Mammary epithelial cell (primary cell): ENCODE measurements at regions not wholly inside any gene's neighbourhood (a gene's known extent, or its start where the extent isn't known, plus 50 kb on each side); places are given as distances from the start of the nearest gene placed in this dataset.

ENCODE experiments used
- EZH2 ChIP-seq: IDR thresholded peaks from 2 replicates; pipeline ENCODE4 v1.6.1; 2012; ENCODE audit warnings: low read length, inconsistent platforms, borderline replicate concordance
- TF ChIP-seq, protein P1 (sequence below), 2 donors: IDR thresholded peaks in 1 of 2; conservative IDR thresholded peaks in 1 of 2; 2 replicates each; pipeline ENCODE4 v1.5.1; 2011 to 2012; ENCODE audit warnings: inconsistent platforms in 2 of 2, low read length in 2 of 2, mild to moderate bottlenecking in 2 of 2, control low read depth in 1 of 2, low read depth in 1 of 2; ENCODE audit not compliant: insufficient read depth in 1 of 2; ENCODE audit errors: extremely low read depth in 1 of 2

DNA sequence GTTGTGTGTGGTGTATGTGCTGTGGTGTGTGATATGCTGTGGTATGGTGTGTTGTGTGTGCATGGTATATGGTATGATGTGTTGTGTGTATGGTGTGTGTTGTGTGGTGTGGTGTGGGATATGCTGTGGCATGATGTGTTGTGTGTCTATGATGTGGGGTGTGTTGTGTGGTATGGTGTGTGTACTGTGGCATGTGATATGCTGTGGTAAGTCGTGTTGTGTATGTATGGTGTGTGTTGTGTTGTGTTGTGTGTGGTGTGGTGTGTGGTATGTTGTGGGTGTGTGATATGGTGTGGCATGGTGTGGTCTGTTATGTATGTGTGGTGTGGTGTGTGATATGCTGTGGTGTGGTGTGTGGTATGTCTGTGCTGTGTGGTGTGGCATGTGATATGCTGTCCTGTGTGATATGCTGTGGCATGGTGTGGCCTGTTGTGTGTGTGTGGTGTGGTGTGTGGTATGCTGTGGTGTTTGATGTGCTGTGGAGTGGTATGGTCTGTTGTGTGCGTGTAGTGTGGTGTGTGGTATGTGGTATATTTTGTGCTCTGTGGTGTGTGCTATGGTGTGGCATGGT, 318.0 kb downstream of the PTPRU start:
- TF ChIP-seq EZH2: no peak
- TF ChIP-seq, protein P1, sequence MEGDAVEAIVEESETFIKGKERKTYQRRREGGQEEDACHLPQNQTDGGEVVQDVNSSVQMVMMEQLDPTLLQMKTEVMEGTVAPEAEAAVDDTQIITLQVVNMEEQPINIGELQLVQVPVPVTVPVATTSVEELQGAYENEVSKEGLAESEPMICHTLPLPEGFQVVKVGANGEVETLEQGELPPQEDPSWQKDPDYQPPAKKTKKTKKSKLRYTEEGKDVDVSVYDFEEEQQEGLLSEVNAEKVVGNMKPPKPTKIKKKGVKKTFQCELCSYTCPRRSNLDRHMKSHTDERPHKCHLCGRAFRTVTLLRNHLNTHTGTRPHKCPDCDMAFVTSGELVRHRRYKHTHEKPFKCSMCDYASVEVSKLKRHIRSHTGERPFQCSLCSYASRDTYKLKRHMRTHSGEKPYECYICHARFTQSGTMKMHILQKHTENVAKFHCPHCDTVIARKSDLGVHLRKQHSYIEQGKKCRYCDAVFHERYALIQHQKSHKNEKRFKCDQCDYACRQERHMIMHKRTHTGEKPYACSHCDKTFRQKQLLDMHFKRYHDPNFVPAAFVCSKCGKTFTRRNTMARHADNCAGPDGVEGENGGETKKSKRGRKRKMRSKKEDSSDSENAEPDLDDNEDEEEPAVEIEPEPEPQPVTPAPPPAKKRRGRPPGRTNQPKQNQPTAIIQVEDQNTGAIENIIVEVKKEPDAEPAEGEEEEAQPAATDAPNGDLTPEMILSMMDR (conservative IDR thresholded peaks at IDR 0.05 in 1 of 2, IDR thresholded peaks at IDR 0.05 in 1 of 2; ENCODE audit: extremely low read depth in 1 of 2, insufficient read depth in 1 of 2, low read depth in 1 of 2, low read length in 2 of 2): no peak
